Nephron progenitor cell (in vitro differentiated cells): ENCODE measurements at regions not wholly inside any gene's neighbourhood (a gene's known extent, or its start where the extent isn't known, plus 50 kb on each side); places are given as distances from the start of the nearest gene placed in this dataset.

Experiments
- DNase-seq: peaks from one replicate; pipeline ENCODE4 v3.0.0; 2021
- H3K27ac Mint-ChIP-seq: 2 replicates; pipeline ENCODE4 v1.8.0; 2021; ENCODE audit warnings: mild to moderate bottlenecking, moderate library complexity, mixed read lengths
- H3K27me3 Mint-ChIP-seq: 2 replicates; pipeline ENCODE4 v1.8.0; 2021; ENCODE audit warnings: mild to moderate bottlenecking, low read depth, mixed read lengths; ENCODE audit not compliant: poor library complexity
- H3K36me3 Mint-ChIP-seq: 2 replicates; pipeline ENCODE4 v1.8.0; 2021; ENCODE audit warnings: low read depth, mixed read lengths
- H3K4me1 Mint-ChIP-seq: 2 replicates; pipeline ENCODE4 v1.8.0; 2021; ENCODE audit warnings: mixed read lengths
- H3K4me3 Mint-ChIP-seq: 2 replicates; pipeline ENCODE4 v1.8.0; 2021; ENCODE audit warnings: mild to moderate bottlenecking, moderate library complexity, mixed read lengths
- H3K9me3 Mint-ChIP-seq: 2 replicates; pipeline ENCODE4 v1.8.0; 2021; ENCODE audit warnings: mild to moderate bottlenecking, moderate library complexity, mixed read lengths
- TF ChIP-seq, protein P1 (sequence below): fragments of 200-600 bp; sonication (generic); IDR thresholded peaks from 2 replicates; pipeline ENCODE4 v1.5.0; 2021; ENCODE audit warnings: antibody characterized with exemption

DNA sequence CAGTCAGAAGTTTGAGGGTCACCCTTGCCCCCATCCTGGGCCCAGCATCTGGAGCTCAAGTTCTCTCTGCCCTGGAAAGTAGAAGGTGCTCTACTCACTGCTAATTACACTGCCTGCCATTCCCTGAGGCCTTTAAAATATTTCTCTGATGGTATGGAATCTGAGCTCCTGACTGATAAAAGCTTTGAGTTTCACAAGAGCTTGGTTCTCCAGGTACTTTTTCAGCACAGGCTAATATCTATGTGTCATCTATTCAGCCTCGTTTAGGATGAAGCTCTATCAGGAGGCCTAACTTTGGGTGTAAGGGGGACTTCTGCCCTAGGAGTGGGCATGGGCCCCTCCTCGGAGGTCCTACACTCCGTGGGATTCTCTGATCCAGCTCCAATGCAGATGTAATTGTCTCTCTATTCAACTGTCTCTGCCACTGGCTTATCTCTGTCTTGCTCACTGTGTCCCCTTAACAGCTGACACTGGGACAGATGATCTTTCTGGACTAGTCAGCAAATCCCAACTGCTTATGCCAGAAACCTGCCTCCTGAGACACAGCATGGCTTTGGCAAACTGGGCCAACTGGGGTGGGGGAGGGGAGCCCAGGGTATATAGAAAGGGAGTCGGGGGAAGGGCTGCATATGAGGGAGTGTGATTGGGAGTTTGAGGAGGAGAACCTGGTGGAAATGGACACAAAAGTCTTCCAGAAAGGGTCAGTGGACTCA is 104.2 kb upstream of the GADD45A start:
- no peak overlapping the region for H3K4me3 Mint-ChIP-seq
- H3K9me3 Mint-ChIP-seq, result no peaks in the 10 kb centered on the region
- no peak for DNase-seq

DNA sequence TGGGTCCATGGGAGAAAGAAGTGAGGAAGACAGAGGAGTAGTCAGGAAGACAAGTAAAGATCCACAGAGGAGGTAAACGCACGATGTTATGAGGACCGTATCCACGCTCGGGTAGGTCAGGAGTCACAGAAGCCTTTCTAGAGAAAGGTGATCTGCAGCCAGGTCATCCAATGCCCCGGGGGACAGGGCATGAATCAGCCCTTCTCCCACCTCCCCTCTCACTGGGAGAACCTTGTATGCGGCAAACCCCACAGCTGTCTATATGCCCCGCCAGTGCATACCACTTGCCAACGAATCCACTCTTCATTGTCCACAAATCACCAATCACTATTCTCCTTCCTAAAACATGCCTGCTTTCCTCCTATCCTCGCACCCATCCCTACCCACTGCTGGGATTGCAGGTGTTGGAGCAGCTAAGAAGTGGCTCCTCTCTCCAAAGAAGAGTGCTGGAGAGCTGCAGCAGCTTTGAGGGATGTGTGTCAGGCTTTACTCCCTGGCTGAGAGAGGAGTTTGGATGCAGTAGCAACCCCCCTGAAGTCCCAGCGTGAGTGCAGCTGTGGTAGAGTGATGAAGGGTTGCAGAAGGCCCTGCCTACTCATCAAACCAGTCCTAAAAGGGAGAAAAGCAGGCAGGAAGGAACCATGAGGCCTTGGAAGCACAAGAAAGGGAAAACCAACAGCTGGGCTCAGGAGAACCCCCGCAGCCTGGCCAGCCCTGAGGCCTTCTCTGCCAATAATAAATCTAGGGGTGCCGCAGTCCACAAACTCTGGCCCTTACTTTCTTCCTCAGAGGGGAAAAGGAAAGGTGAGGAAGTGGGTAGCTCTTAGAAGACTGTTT is 102.2 kb upstream of the GADD45A start:
- H3K4me1 Mint-ChIP-seq, result peaks cover 30% of the 10 kb centered on the region
- TF ChIP-seq, protein P1, sequence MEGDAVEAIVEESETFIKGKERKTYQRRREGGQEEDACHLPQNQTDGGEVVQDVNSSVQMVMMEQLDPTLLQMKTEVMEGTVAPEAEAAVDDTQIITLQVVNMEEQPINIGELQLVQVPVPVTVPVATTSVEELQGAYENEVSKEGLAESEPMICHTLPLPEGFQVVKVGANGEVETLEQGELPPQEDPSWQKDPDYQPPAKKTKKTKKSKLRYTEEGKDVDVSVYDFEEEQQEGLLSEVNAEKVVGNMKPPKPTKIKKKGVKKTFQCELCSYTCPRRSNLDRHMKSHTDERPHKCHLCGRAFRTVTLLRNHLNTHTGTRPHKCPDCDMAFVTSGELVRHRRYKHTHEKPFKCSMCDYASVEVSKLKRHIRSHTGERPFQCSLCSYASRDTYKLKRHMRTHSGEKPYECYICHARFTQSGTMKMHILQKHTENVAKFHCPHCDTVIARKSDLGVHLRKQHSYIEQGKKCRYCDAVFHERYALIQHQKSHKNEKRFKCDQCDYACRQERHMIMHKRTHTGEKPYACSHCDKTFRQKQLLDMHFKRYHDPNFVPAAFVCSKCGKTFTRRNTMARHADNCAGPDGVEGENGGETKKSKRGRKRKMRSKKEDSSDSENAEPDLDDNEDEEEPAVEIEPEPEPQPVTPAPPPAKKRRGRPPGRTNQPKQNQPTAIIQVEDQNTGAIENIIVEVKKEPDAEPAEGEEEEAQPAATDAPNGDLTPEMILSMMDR, result no peak
- peak overlapping the region; percentile 53 for H3K27ac Mint-ChIP-seq
- peaks cover 4% of the 10 kb centered on the region for H3K27me3 Mint-ChIP-seq
- H3K4me3 Mint-ChIP-seq, result no peak overlapping the region
- DNase-seq, result no peak
- H3K36me3 Mint-ChIP-seq, result no peaks in the 10 kb centered on the region
- H3K9me3 Mint-ChIP-seq, result no peaks in the 10 kb centered on the region

More for the DNA sequence above, 104.2 kb upstream of the GADD45A start:
- Mint-ChIP-seq H3K4me1 (peaks cover 30% of the 10 kb centered on the region), H3K27me3 (peaks cover 4% of the 10 kb centered on the region), H3K36me3 (no peaks in the 10 kb centered on the region), H3K27ac (no peak overlapping the region)
- TF ChIP-seq, protein P1, result no peak

DNA sequence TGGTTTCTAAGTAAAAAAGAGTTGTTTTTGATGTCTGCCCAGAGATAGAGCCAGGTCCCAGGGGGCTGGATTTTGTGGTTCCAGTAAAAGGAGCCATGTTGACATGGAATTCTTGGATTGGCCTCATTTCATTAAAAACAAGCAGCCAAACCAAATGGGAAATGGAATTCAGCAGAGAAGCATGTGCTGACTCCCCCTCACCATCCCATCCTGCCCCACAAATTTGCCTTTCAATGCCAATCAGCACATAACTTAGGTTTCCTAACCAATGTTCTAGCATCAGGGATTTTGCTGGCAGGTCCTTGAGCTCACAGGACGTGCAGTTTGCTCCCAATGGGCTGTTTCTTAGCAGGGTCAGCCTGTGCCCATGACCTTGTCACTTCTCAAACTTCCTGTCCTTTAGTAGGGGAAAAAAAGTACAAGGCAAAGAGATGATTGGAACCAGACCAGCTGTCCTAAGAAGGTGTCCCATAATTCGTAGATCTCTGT is 101.5 kb upstream of the GADD45A start:
- TF ChIP-seq, protein P1, result no peak
- H3K27me3 Mint-ChIP-seq, result peaks cover 4% of the 10 kb centered on the region
- no peak overlapping the region for H3K27ac Mint-ChIP-seq
- no peaks in the 10 kb centered on the region for H3K9me3 Mint-ChIP-seq
- H3K4me3 Mint-ChIP-seq, result no peak overlapping the region
- DNase-seq, result no peak
- no peaks in the 10 kb centered on the region for H3K36me3 Mint-ChIP-seq
- peaks cover 24% of the 10 kb centered on the region for H3K4me1 Mint-ChIP-seq

DNA sequence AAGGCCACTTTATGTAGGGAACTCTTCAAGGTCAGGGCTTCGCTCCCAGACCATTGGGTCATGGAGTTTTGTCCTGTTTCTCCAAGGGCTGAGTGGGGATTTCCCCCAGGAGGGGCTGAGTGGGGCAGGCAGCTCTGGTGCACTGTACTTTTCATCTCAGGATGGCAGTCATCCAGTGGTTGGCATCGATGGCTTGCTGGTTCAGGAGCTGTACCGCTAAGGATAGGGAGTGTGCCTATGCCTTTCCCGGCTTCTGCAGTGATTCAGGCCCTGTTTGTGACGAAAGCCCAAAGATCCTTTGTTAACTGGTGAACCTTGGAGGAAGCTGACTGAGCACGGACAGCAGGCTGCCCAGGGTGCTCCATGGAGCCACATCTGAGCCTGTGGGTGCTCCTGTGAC is 100.1 kb upstream of the GADD45A start:
- H3K9me3 Mint-ChIP-seq, result no peaks in the 10 kb centered on the region

DNA sequence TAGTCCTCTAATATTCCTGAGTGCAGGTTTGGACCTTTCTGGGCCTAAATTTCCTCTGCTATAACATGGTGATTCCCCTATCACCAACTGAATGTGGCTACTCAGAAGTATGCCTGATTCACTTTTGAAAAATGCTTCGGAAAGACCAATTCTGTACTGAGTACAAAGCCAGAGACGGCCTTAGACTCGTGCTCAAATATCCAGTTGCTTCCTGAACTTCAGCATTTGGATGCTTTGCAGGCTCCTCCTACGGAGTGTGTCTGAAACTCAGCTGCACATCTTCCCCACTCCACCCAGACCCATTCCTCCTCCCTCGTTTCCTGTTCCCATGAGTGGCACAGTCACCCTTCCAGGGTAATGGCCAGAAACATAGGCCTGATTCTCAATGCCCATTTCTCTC is 98.4 kb upstream of the GADD45A start:
- no peak for DNase-seq
- Mint-ChIP-seq H3K4me1 (peaks cover 30% of the 10 kb centered on the region), H3K36me3 (no peaks in the 10 kb centered on the region), H3K27ac (peak overlapping the region; percentile 6), H3K4me3 (no peak overlapping the region), H3K27me3 (peaks cover 4% of the 10 kb centered on the region), H3K9me3 (no peaks in the 10 kb centered on the region)
- TF ChIP-seq, protein P1, result no peak

More for the DNA sequence above, 100.1 kb upstream of the GADD45A start:
- no peak overlapping the region for H3K4me3 Mint-ChIP-seq
- no peak for DNase-seq
- no peak overlapping the region for H3K27ac Mint-ChIP-seq
- TF ChIP-seq, protein P1, result no peak
- peaks cover 26% of the 10 kb centered on the region for H3K4me1 Mint-ChIP-seq
- H3K36me3 Mint-ChIP-seq, result no peaks in the 10 kb centered on the region
- H3K27me3 Mint-ChIP-seq, result peaks cover 4% of the 10 kb centered on the region
